ENCODE measurements at regions not wholly inside any gene's neighbourhood (a gene's known extent, or its start where the extent isn't known, plus 50 kb on each side); places are given as distances from the start of the nearest gene placed in this dataset.

- ChIA-PET POLR2A (no interaction called here), CTCF (no interaction called here)
- Mint-ChIP-seq H3K36me3 (ENCODE audit: low read depth) (no peaks in the 10 kb centered on the region), H3K27ac (no peak overlapping the region), H3K27me3 (peaks cover 8% of the 10 kb centered on the region), H3K4me1 (no peaks in the 10 kb centered on the region), H3K9me3 (no peaks in the 10 kb centered on the region), H3K4me3 (no peak overlapping the region)
- DNase-seq = no peak
Measured at GRCh38 chr3:127384717-127385539, 97.1 kb upstream of the PRR20G start.

DNA sequence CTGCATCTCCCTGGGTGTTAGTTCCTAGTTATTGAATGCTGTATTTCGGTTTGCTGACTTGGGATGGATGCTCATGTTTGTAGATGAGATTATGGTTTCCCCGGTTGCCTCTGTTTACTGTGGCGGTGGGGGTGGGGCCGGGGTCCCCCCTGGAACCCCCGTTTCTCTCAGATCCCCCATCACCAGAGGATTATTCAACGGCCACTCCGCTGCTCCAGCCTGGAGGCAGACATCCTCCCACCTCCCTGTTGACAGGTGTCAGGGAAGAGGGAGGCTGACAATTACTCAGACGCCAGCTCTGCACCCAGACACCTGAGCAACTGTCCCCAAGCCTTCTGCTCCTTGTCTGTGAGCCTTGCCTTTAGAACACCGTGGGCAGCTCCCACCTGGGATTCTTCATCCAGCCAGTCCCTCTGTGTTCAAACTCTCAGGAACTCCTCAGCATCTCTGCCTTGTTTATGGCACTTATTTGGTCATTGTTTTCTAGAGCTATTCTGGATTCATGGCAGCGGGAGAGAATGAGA, 95.9 kb upstream of the PRR20G start:
- no peaks in the 10 kb centered on the region for H3K4me1 Mint-ChIP-seq
- peaks cover 8% of the 10 kb centered on the region for H3K27me3 Mint-ChIP-seq
- H3K36me3 Mint-ChIP-seq (ENCODE audit: low read depth) = no peaks in the 10 kb centered on the region
- no peak overlapping the region for H3K27ac Mint-ChIP-seq
- DNase-seq = no peak
- H3K4me3 Mint-ChIP-seq = no peak overlapping the region
- ChIA-PET CTCF (interaction anchor here (1.6 kb wide), 1 partner anchor 9 kb away, joined by 3 read pairs; no protein-coding TSS in a partner anchor), POLR2A (no interaction called here)
- H3K9me3 Mint-ChIP-seq = no peaks in the 10 kb centered on the region

DNA sequence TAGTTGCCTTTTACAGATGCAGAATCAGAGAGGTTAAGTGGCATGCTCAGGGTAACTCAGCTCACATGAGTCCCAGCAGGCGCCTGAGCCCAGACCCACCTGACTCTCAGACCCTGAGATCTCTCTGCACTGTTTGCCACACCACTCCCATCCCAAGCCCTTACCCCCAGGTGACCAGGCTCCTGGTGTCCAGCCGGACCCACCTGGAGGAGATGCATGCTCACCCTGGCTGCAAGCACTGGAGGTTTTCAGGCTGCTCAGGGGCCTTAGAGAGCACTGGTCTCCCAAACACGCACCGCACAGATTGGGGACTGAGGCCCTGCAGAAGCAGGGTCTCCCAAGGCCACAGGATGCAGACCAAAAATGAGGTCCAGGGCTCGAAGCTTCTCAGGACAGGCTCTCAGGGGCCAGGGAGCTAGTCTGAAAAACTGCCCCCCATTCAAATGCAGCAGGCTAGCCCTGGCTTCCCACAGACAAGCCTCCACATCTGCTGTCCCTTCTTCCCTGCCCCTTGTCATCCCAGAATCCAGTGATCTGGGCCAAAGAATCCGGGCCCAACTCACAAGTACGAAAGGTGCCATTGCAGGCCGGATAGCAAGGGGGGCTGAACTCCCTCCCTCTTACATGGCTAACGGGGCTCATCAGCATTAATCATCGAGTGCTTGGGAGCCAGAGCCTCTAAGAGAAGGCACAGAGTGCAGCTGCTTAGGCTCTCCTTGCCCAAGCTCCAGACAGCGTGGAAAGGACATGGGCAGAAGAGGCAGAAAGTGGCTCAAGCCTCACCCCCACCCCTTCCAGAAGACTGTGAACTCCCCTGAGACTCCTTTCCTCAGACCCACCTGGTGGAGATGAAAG, 90.2 kb upstream of the PRR20G start:
- ChIA-PET POLR2A (no interaction called here), CTCF (no interaction called here)
- H3K4me3 Mint-ChIP-seq = no peak overlapping the region
- peaks cover 8% of the 10 kb centered on the region for H3K27me3 Mint-ChIP-seq
- no peaks in the 10 kb centered on the region for H3K9me3 Mint-ChIP-seq
- no peak overlapping the region for H3K27ac Mint-ChIP-seq
- no peaks in the 10 kb centered on the region for H3K4me1 Mint-ChIP-seq
- DNase-seq = no peak
- H3K36me3 Mint-ChIP-seq (ENCODE audit: low read depth) = no peaks in the 10 kb centered on the region

DNA sequence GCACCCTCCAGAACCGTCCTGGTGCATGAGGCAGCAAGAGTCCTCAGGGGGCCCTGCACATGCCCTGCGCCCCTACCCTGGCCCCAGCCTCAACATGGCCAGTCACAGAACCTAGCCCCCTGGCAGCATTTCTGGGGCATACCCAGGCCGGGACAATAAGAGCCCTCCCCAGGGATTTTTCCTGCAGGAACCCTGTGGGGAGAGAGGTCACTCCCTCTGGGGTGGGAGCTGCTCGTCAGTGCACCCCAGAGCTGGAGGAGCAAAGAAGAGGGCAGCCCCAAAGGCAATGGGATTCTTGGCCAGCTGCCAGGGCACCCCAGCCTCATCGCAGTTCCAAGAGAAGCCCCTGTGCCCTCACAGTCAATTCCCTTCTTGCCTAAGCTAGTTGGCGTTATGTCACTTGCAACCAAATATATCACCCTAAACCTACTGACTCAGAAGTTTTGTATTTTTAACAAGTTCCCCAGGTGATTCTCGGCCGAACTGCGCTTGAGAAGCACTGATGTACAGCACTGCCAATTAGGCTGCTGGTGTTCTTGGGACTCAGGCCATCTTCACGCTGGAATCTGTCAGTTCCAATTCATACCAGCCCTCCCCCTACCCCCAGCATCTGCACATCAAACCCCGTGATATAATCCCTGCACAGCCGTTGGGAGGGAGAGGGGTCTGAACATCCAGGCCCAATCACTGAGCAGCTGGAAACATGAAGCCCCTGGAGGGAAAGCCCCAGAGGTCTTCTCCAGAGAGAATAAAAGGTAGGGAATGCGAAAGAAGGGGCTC, 87.5 kb upstream of the PRR20G start:
- Mint-ChIP-seq H3K27me3 (no peaks in the 10 kb centered on the region), H3K27ac (no peak overlapping the region), H3K4me1 (no peaks in the 10 kb centered on the region), H3K4me3 (no peak overlapping the region), H3K9me3 (no peaks in the 10 kb centered on the region), H3K36me3 (ENCODE audit: low read depth) (no peaks in the 10 kb centered on the region)
- CTCF ChIA-PET = interaction anchor here (1.5 kb wide), 1 partner anchor 81 kb away, joined by 6 read pairs; no protein-coding TSS in a partner anchor
- no peak for DNase-seq
- POLR2A ChIA-PET = no interaction called here

DNA sequence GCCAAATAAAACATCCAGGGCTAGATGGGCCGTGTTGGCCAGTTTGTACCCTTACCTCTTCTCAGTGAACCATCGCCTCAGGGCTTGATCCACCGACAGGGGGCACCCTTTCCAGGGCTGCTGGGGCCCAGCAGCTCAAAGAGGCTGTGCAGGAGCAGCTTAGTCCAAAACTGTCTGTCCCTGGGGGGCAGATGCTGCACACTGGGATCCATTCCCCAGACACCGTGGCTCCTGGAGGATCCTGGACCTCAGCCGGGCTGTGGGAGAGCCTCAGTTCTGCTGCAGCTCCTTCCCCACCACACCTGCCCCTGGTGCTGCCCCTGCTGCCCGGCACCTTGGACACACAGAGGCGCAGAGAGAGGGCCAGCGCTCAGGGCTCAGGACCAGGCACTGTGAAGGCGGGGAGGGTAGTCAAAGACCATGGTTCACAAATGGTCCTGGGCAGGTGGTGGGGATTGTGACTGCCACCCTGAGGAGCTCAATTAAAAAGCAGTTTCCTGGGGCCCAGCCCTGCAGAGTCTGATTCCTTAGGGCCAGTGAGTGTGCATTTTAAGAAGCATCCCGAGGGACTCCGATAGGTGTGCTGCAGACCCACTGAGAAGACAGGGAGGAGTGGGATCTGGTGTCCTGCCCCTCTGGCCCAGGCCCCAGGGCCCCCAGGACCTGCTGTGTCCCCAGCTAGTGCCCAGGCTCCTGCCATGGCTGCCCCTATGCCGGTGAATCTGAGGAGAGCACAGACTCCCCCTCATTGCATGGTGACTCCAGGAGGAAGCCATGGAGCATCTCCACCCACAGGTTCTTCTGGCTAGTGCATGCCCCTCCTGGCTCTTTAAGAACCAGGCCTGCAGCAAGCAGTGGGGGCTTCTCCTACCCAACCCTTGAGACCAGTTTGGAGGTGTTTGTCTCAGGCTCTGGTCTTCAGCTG, 86.5 kb upstream of the PRR20G start:
- POLR2A ChIA-PET = no interaction called here
- CTCF ChIA-PET = interaction anchor here (0.9 to 1.5 kb wide), 5 partner anchors 9 to 174 kb away, joined by 3 to 6 read pairs (median 3); no protein-coding TSS in a partner anchor
- Mint-ChIP-seq H3K27me3 (no peaks in the 10 kb centered on the region), H3K27ac (no peak overlapping the region), H3K9me3 (no peaks in the 10 kb centered on the region), H3K36me3 (ENCODE audit: low read depth) (no peaks in the 10 kb centered on the region), H3K4me3 (no peak overlapping the region), H3K4me1 (no peaks in the 10 kb centered on the region)
- DNase-seq = peak; percentile 26

DNA sequence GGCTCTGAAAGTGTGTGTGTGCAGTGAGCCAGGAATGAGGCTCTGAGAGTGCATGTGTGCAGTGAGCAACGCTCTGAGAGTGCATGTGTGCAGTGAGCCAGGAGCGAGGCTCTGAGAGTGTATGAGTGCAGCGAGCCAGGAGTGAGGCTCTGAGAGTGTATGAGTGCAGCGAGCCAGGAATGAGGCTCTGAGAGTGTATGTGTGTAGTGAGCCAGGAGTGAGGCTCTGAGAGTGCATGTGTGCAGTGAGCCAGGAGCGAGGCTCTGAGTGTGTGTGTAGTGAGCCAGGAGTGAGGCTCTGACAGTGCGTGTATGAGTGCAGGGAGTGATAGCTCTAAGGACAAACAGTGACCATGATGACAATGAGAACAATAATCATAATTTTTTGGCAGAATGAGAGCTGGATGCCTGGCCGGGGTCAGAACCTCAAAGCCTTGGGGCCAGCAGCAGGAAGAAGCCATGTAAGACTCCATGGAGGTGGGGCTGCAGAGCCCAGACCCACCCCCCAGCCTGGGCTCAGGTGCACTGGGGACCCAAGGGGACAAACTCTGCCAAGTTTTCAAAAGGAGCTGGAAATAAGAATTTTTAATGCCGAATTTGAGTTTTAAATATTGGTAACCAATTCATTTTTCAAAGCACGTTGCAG, 85.7 kb upstream of the PRR20G start:
- no peak for DNase-seq
- CTCF ChIA-PET = interaction anchor here (0.9 to 1.5 kb wide), 4 partner anchors 10 to 174 kb away, joined by 3 to 6 read pairs (median 4); no protein-coding TSS in a partner anchor
- Mint-ChIP-seq H3K27ac (no peak overlapping the region), H3K4me3 (no peak overlapping the region), H3K4me1 (no peaks in the 10 kb centered on the region), H3K9me3 (no peaks in the 10 kb centered on the region), H3K27me3 (no peaks in the 10 kb centered on the region), H3K36me3 (ENCODE audit: low read depth) (no peaks in the 10 kb centered on the region)
- POLR2A ChIA-PET = no interaction called here

DNA sequence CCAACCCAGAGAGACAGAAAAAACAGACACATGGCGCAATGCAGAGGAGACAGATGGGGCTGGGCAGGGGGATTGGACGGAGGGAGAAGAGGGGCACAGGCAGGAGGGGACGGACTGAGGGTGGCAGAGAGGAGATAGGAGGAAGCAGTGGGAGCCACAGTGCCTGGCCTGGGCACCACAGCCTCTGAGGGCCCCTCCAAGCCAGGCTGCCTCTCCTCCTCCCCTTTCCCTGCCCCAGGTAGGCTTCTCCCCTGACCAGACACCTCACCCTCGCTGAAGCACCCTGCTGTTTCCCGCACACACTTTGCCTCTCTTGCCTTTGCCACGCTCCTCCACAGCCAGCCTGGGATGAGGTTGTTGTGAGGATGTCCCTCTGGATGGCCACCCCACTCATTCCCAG, 84.0 kb upstream of the PRR20G start:
- ChIA-PET POLR2A (no interaction called here), CTCF (no interaction called here)
- no peaks in the 10 kb centered on the region for H3K4me1 Mint-ChIP-seq
- no peaks in the 10 kb centered on the region for H3K36me3 Mint-ChIP-seq (ENCODE audit: low read depth)
- H3K4me3 Mint-ChIP-seq = no peak overlapping the region
- H3K27me3 Mint-ChIP-seq = no peaks in the 10 kb centered on the region
- no peak overlapping the region for H3K27ac Mint-ChIP-seq
- no peaks in the 10 kb centered on the region for H3K9me3 Mint-ChIP-seq
- DNase-seq = no peak

- DNase-seq = no peak
- Mint-ChIP-seq H3K9me3 (no peaks in the 10 kb centered on the region), H3K4me1 (no peaks in the 10 kb centered on the region), H3K27ac (no peak overlapping the region), H3K4me3 (no peak overlapping the region), H3K27me3 (no peaks in the 10 kb centered on the region), H3K36me3 (ENCODE audit: low read depth) (no peaks in the 10 kb centered on the region)
- CTCF ChIA-PET = no interaction called here
- POLR2A ChIA-PET = no interaction called here
Measured at GRCh38 chr3:127371334-127371733, 83.5 kb upstream of the PRR20G start.

DNA sequence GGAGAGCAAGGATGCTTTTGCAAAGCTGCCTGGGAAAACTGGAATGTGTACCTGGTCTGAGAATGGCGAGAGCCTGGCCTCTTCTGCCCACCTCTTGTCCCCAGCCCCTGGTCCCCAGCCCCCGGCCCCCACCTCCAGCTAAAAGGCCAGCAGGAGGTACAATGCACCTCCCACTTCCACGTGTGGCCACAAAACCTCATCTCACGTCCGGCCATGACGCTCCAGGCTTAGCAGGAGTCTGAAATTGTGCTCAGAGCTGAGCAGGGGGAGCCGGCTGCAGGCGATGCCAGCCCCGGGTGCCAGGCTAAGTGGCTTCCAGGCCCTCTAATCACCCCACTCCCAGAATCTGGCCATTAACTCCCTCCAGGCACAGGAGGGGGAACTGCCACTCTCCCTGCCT, 83.1 kb upstream of the PRR20G start:
- Mint-ChIP-seq H3K27me3 (no peaks in the 10 kb centered on the region), H3K9me3 (no peaks in the 10 kb centered on the region), H3K36me3 (ENCODE audit: low read depth) (no peaks in the 10 kb centered on the region), H3K4me1 (no peaks in the 10 kb centered on the region), H3K4me3 (no peak overlapping the region), H3K27ac (no peak overlapping the region)
- ChIA-PET POLR2A (no interaction called here), CTCF (no interaction called here)
- no peak for DNase-seq

GRCh38 chr3:127369356-127369935, 81.6 kb upstream of the PRR20G start:
- peaks cover 4% of the 10 kb centered on the region for H3K27me3 Mint-ChIP-seq
- ChIA-PET CTCF (no interaction called here), POLR2A (no interaction called here)
- H3K4me1 Mint-ChIP-seq = no peaks in the 10 kb centered on the region
- H3K9me3 Mint-ChIP-seq = no peaks in the 10 kb centered on the region
- no peak overlapping the region for H3K4me3 Mint-ChIP-seq
- H3K36me3 Mint-ChIP-seq (ENCODE audit: low read depth) = no peaks in the 10 kb centered on the region
- no peak overlapping the region for H3K27ac Mint-ChIP-seq
- no peak for DNase-seq

GRCh38 chr3:127368186-127369032, 80.6 kb upstream of the PRR20G start:
- ChIA-PET POLR2A (no interaction called here), CTCF (no interaction called here)
- no peaks in the 10 kb centered on the region for H3K4me1 Mint-ChIP-seq
- DNase-seq = no peak
- peaks cover 4% of the 10 kb centered on the region for H3K27me3 Mint-ChIP-seq
- H3K36me3 Mint-ChIP-seq (ENCODE audit: low read depth) = no peaks in the 10 kb centered on the region
- H3K4me3 Mint-ChIP-seq = no peak overlapping the region
- H3K27ac Mint-ChIP-seq = no peak overlapping the region
- no peaks in the 10 kb centered on the region for H3K9me3 Mint-ChIP-seq

All from activated CD4-positive, alpha-beta memory T cell treated with anti-CD3 and anti-CD28 coated beads, Interleukin-2, amount 10 ng/mL, durations not matched to agents 7 days and 5 days (primary cell).